GM12878 (cell line): ENCODE measurements at regions not wholly inside any gene's neighbourhood (a gene's known extent, or its start where the extent isn't known, plus 50 kb on each side); places are given as distances from the start of the nearest gene placed in this dataset.

Experiments used
- ATAC-seq: fragments of 200-7000 bp; cut with Tn5 transposase; 3 replicates; pipeline ENCODE4 v1.9.1; 2020; ENCODE audit warnings: mild to moderate bottlenecking, moderate library complexity
- BruUV-seq: library from RNA; stranded (reverse); fragments of 400-500 nt; replicated peaks from 2 replicates; lab custom pipeline; 2021; lab: Mats Ljungman, UMichigan
- CTCF ChIA-PET: fragments of 300-600 bp; sonication (Branson Sonifier 250); formaldehyde crosslinking; extraction: SDS; loops from one replicate; lab custom pipeline; 2021; ENCODE audit warnings: inconsistent platforms; lab: Yijun Ruan, JAX
- POLR2A ChIA-PET: fragments of 350-600 bp; formaldehyde crosslinking; extraction: SDS; loops from one replicate; lab custom pipeline; 2021; ENCODE audit warnings: inconsistent platforms; lab: Charles Lee
- RAD21 ChIA-PET: fragments of 300-600 bp; sonication (Branson Sonifier 250); formaldehyde crosslinking; loops from one replicate; lab custom pipeline; 2023; ENCODE audit warnings: antibody characterized with exemption; ENCODE audit not compliant: unreplicated experiment; lab: Charles Lee
- SMC1A ChIA-PET: fragments of 300-600 bp; sonication (Branson Sonifier 250); formaldehyde crosslinking; loops from one replicate; lab custom pipeline; 2023; ENCODE audit not compliant: unreplicated experiment, uncharacterized antibody; lab: Charles Lee
- DNase-seq: peaks from one replicate; pipeline ENCODE4 v3.0.0-alpha.2; 2011; ENCODE audit warnings: low read depth, low spot score
- FAIRE-seq: peaks from 3 replicates; lab custom pipeline; 2011; peaks lifted over from hg19 to GRCh38; lab: Jason Lieb, UNC
- H2AFZ ChIP-seq: 2 replicates; pipeline ENCODE4 v1.6.0; 2011; ENCODE audit warnings: low read depth, low read length, control low read depth; ENCODE audit not compliant: control insufficient read depth
- H3K27ac ChIP-seq: 2 replicates; pipeline ENCODE4 v1.5.1; 2011; ENCODE audit warnings: control low read depth; ENCODE audit not compliant: control insufficient read depth, insufficient read depth
- H3K27me3 ChIP-seq, 2 experiments: replicated peaks in 1 of 2; 2 replicates each; pipeline versions ENCODE4 v1.6.0 to v1.6.1; 2011; ENCODE audit warnings: low read length in 1 of 2; ENCODE audit not compliant: control insufficient read depth in 2 of 2, insufficient read depth in 2 of 2
- H3K36me3 ChIP-seq, 2 experiments: 2 replicates each; pipeline ENCODE4 v1.5.1; 2011; ENCODE audit warnings: low read length in 1 of 2; ENCODE audit not compliant: control insufficient read depth in 2 of 2, insufficient read depth in 2 of 2
- H3K4me1 ChIP-seq: 2 replicates; pipeline ENCODE4 v1.6.1; 2011; ENCODE audit warnings: mild to moderate bottlenecking, low read length, moderate library complexity, mixed read lengths; ENCODE audit not compliant: control insufficient read depth, insufficient read depth
- H3K4me2 ChIP-seq: 2 replicates; pipeline ENCODE4 v1.6.0; 2011; ENCODE audit warnings: control low read depth; ENCODE audit not compliant: control insufficient read depth, insufficient read depth
- H3K4me3 ChIP-seq: fragments of 200-600 bp; sonication (generic); 2 replicates; pipeline ENCODE4 v1.5.1; 2016
- H3K79me2 ChIP-seq: 2 replicates; pipeline ENCODE4 v1.6.0; 2011; ENCODE audit warnings: low read length; ENCODE audit not compliant: control insufficient read depth, insufficient read depth
- H3K9ac ChIP-seq: 2 replicates; pipeline ENCODE4 v1.8.0; 2011; ENCODE audit warnings: low read length, control low read depth, mixed read lengths; ENCODE audit not compliant: control insufficient read depth, insufficient read depth
- H3K9me3 ChIP-seq: replicated peaks from 3 replicates; pipeline ENCODE4 v1.5.1; 2011; ENCODE audit warnings: mild to moderate bottlenecking, low read length; ENCODE audit not compliant: control insufficient read depth, insufficient read depth
- H4K20me1 ChIP-seq: 2 replicates; pipeline ENCODE4 v1.6.0; 2011; ENCODE audit not compliant: control insufficient read depth, insufficient read depth
- BACH1 ChIP-seq: fragments of 450-650 bp; IDR thresholded peaks from 2 replicates; pipeline ENCODE4 v1.6.1; 2017; ENCODE audit warnings: mild to moderate bottlenecking, borderline replicate concordance
- CBFB ChIP-seq: IDR thresholded peaks from 2 replicates; pipeline ENCODE4 v1.6.1; 2016; ENCODE audit warnings: antibody characterized with exemption, low read depth
- CBX5 ChIP-seq: sonication (generic); IDR thresholded peaks from 2 replicates; pipeline ENCODE4 v1.6.1; 2016; ENCODE audit warnings: low read depth, moderate library complexity, mild to moderate bottlenecking, inconsistent platforms
- CREB1 ChIP-seq: IDR thresholded peaks from 2 replicates; pipeline ENCODE4 v1.6.1; 2012; ENCODE audit warnings: low read depth, mild to moderate bottlenecking, inconsistent platforms
- CREM ChIP-seq: IDR thresholded peaks from 2 replicates; pipeline ENCODE4 v1.6.1; 2014; ENCODE audit warnings: antibody characterized with exemption, low read depth
- EED ChIP-seq: sonication (generic); IDR thresholded peaks from 2 replicates; pipeline ENCODE4 v1.6.1; 2016; ENCODE audit warnings: antibody characterized with exemption, low read depth
- FOS ChIP-seq: IDR thresholded peaks from 3 replicates; pipeline ENCODE4 v1.6.1; 2011; ENCODE audit warnings: borderline replicate concordance; ENCODE audit not compliant: insufficient read length; ENCODE audit errors: extremely low read depth
- KDM1A ChIP-seq: fragments of 200-600 bp; sonication (generic); IDR thresholded peaks from 2 replicates; pipeline ENCODE4 v1.6.1; 2016; ENCODE audit warnings: borderline replicate concordance
- MTA3 ChIP-seq: IDR thresholded peaks from 2 replicates; pipeline ENCODE4 v1.6.1; 2012; ENCODE audit warnings: low read length, inconsistent platforms, borderline replicate concordance
- PAX8 ChIP-seq: fragments of 450-650 bp; IDR thresholded peaks from 2 replicates; pipeline ENCODE4 v1.6.1; 2017; ENCODE audit warnings: mild to moderate bottlenecking, moderate library complexity
- PML ChIP-seq: IDR thresholded peaks from 2 replicates; pipeline ENCODE4 v1.6.1; 2012; ENCODE audit warnings: low read length, inconsistent platforms
- POLR2AphosphoS5 ChIP-seq: IDR thresholded peaks from 2 replicates; pipeline ENCODE4 v1.6.1; 2011; ENCODE audit warnings: mild to moderate bottlenecking, low read length, inconsistent platforms
- RFX5 ChIP-seq: IDR thresholded peaks from 2 replicates; pipeline ENCODE4 v1.6.1; 2011; ENCODE audit warnings: low read depth, low read length, improper control_type of control experiment
- SIX5 ChIP-seq: IDR thresholded peaks from 2 replicates; pipeline ENCODE4 v1.6.1; 2011; ENCODE audit warnings: mild to moderate bottlenecking, low read depth, low read length, moderate library complexity; ENCODE audit not compliant: severe bottlenecking
- SKIL ChIP-seq: fragments of 450-650 bp; IDR thresholded peaks from 2 replicates; pipeline ENCODE4 v1.6.1; 2017; ENCODE audit warnings: mild to moderate bottlenecking, low read depth, inconsistent platforms; ENCODE audit not compliant: poor library complexity, severe bottlenecking
- WGBS: methylation state at CpG from one replicate; pipeline ENCODE4 v1.1.6; 2016; ENCODE audit warnings: low lambda C conversion rate; ENCODE audit not compliant: insufficient replicate concordance, insufficient coverage; ENCODE audit errors: missing lambda C conversion rate; 5-methylcytosine and 5-hydroxymethylcytosine counted together
- in situ Hi-C: fragments of 300-500 bp; cut with MboI; formaldehyde crosslinking; loops from 9 replicates; pipeline ENCODE4 v1.14.3; 2018; ENCODE audit warnings: mixed read lengths
- intact Hi-C: fragments of 100-400 bp; cut with micrococcal nuclease; formaldehyde crosslinking; loops from one replicate; pipeline ENCODE4 v1.14.2; 2022; ENCODE audit not compliant: unreplicated experiment

- Histone ChIP-seq H2AFZ (no peak overlapping the region), H4K20me1 (no peaks in the 10 kb centered on the region), H3K4me1 (no peaks in the 10 kb centered on the region), H3K9me3 (peaks cover 9% of the 10 kb centered on the region; the same call in 2 of the 3 replicates), H3K27me3 (no peaks in the 10 kb centered on the region; a peak in 2 of 4 replicates), H3K27ac (no peak overlapping the region), H3K36me3 (no peaks in the 10 kb centered on the region), H3K4me3 (no peak overlapping the region), H3K9ac (no peak overlapping the region), H3K4me2 (no peak overlapping the region), H3K79me2 (no peaks in the 10 kb centered on the region)
- FAIRE-seq (no peak), ATAC-seq (no peak), DNase-seq (no peak)
- CTCF ChIA-PET: interaction anchor here (1.5 to 2.7 kb wide), 2 partner anchors 9 to 12 kb away, joined by 6 to 13 read pairs; no protein-coding TSS in a partner anchor
- in situ Hi-C loops: loop anchor here (10.0 kb wide), 1 partner anchor 1601 kb away; no protein-coding TSS in a partner anchor
- TF ChIP-seq CREM (no peak), FOS (no peak), CBX5 (no peak), PAX8 (no peak), SIX5 (no peak), RFX5 (no peak), EED (no peak), POLR2AphosphoS5 (no peak), PML (no peak), MTA3 (no peak), SKIL (no peak), CBFB (no peak), KDM1A (no peak), BACH1 (no peak), CREB1 (no peak)
- no TSS peak for BruUV-seq
- SMC1A ChIA-PET: interaction anchor here (1.2 kb wide), 1 partner anchor 249 kb away, joined by 3 read pairs; no protein-coding TSS in a partner anchor
- intact Hi-C loops: no loop called here
- POLR2A ChIA-PET: no interaction called here
- 55% methylated on average over 3 of the region's 3 CpGs for WGBS
- RAD21 ChIA-PET: interaction anchor here (1.3 kb wide), 1 partner anchor 12 kb away, joined by 4 read pairs; no protein-coding TSS in a partner anchor
Observed at GRCh38 chr18:70446063-70446462, 157.2 kb downstream of the SOCS6 start.
